Left forelimb (tissue), 1 donor: ENCODE measurements at regions not wholly inside any gene's neighbourhood (a gene's known extent, or its start where the extent isn't known, plus 50 kb on each side); places are given as distances from the start of the nearest gene placed in this dataset.

Experiments used
- DNase-seq: peaks from one replicate; pipeline ENCODE4 v3.0.0-alpha.2; 2018; ENCODE audit warnings: low spot score

DNA sequence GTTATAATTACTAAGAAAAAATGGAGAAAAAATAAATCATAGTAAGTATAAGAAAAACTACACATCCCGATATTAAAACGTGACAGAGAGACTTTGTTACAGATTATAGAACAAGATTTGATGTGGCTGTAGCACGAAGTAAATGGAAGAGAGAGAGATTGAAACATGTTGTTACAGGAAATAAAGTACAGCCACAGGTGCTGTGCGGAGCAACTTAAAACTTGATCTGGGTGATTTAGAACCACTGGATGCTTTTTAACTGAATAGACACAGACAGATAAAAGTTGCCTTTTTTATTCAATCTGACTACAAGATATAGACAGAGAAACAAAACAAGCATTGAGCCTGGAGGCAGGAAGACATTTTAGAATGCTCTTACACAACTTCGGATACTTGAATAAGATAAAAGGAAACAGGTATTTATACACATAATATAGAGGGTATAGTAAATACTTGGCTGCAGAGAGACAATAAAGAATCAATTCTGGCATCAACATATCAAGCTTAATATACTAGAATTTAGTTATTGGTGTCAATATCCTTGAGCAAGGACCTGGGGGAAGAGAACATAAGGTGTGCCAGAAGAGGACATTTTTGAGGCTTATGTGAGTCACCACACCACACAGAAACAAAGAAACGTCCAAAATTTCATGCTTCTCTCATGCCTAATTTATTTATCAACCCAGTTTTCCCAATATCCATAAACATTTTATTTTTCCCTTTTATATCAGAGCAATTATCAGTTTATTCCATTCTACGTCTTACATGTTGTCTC, 548.5 kb downstream of the SLITRK1 start:
- DNase-seq: no peak

DNA sequence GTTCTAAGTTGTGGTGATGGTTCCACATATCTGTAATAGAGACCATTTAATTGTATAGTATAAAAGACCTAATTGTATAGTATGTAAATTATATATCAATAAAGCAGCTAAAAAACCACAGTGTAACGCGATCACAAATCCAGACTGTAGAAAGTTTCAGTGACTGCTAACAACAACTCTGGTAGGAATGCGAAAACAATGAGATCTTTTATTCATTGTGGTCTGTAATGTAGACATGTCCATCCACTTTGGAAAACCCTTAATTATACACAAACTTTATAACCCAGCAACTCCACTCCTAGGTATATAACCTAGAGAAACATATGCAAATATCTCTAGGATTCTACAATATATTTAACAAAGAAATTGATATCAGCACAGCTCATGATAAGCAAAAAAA, 549.5 kb downstream of the SLITRK1 start:
- no peak for DNase-seq

DNA sequence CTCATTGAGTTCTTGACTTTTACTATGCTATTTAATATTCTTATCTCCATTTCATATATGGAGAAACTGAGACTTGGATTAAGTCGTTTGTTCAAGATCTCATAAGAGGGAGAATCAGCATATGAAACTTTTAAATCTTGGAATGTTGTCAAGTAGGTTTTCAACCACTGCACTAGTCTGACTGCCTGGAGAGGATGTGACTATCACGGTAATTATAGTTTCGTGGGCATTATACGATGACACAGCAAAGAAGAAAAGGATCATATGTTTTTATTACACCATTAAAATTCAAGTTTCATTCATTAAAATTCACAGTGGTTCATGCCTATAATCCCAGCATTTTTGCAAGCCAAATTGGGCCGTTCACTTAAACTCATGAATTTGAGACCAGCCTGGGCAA, 555.2 kb downstream of the SLITRK1 start:
- DNase-seq: no peak

DNA sequence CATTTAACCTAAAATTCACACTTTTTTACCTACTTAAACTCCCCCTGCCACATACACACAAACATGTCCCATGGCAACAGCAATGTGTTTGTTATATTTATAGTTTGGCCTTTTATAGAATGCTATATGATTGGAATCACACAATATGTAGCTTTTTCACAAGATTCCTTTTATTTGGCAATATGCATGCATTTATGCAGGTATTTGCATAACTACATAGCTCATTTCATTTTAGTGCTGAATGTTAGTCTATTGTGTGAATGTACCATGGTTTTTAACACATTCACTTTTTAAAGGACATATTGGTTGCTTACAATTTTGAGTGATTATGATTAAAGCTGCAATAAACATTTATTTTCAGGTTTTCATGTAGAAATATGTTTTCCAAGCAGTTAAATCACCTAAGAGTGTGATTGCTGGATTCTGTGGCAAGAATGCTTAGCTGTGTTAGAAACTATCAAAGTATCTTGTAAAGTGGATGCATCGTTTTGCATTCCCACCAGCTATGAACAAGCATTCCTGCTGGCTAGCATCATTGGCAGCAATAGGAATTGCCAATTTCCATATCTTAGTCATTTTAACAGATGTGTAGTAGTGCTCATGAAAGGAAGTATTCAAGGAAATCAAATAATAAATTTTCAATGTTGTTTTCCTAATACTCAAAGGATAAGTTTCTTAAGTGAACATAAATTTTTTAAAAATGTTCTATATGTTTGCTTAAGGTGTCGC, 557.0 kb downstream of the SLITRK1 start:
- no peak for DNase-seq

DNA sequence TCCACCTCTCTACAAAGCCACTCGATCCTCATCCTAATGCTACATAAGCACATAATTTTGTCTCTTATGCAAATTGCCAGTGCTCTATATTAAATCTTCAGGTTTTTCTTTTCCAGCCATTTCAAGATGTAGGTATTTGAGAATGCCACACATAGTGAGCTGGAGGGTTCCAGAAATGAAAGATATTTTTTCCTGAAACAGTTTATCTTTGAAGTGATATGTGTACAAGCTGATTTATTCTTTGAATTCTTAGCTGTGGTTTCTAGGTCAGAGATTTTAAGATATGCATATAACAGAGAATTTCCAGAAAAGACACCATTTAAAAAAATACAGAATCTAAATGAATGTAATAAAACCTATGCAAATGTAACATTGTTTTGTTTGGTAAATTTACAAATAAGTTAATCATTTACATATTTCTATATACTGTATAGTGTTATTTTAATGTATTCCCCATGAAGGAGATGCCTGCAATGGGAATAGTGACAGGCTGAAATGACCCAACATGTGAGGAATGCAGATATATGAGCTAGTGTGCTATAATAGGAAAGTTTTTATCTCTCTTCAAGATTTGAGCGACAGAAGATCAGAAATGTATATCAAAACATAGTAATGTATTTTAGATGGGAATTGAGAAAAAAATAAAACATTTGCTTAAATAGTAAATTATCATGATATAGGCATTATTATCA, 570.2 kb downstream of the SLITRK1 start:
- no peak for DNase-seq

DNA sequence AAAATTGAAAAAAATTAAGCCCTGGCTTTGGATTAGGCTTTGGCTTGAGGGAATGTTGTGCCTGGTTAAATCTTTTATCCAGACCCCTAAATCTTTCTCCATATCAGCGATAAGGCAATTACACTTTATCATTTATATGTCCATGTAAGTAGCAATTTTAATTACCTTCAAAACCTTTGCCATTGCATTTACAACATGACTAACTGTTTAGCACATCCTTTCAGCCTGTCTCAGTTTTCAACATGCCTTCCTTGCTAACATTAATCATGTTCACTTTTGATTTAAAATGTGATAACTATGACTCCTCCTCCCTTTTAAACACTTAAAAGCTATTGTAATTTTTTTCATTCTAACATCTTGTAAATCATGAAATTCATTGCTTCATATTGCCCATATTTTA, 583.7 kb downstream of the SLITRK1 start:
- DNase-seq: no peak

DNA sequence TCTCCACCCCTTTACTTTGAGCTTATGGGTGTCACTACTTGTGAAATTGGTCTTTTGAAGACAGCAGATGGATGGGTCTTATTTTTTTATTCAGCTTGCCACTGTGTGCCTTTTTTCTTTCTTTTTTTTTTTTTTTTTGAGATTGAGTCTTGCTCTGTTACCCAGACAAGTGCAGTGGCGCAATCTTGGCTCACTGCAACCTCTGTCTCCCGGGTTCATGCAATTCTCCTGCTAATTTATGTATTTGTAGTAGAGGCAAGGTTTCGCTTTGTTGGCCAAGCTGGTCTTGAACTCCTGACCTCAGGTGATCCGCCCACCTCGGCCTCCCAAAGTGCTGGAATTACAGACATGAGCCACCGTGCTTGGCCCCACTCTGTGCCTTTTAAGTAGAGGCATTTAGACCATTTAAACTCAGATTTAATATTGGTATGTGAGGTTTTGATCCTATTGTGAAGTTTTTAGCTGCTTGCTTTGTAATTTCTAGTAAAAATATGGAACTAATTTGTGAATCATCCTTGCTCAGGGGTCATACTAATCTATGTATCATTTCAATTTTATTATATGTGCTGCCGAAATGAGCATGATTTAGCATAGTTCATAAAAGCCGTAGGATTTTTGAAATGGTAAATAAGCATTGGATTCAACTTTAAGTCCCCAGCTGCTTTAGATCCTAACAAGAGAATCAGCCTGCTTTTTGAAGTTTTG, 584.5 kb downstream of the SLITRK1 start:
- no peak for DNase-seq

DNA sequence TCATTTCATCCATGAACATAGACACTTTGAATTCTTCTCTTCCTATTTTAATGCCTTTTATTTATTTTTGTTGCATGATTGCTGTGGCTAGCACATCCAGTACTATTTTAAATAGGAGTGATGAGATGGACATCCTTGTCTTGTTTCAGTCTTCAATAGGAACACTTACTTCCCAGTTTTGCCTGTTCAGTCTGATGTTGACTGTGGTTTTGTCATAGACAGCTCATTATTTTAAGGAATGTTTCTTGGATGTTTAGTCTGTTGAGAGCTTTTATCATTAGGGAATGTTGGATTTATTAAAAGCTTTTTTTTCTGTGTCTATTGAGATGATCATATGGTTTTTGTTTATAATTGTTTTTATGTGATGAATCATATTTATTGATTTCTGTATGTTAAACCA, 586.6 kb downstream of the SLITRK1 start:
- DNase-seq: no peak

DNA sequence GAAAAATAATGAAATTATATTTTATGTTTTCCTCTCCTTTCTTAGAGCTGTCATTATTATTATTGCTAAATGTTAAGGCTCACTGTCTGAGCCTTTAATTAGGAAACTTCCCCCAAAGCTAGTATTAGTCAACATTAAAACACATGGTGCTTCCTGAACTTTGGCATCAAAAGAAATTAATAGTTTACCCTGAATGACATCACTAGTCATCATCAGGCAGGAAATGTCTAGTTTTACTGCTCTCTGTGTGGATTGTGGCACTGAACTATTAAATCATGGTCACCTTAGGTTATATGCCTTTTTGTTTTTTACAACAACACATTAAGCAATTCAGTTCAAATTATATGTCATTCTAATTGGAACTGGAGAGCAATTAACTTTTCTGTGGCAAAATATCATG, 595.5 kb downstream of the SLITRK1 start:
- no peak for DNase-seq

DNA sequence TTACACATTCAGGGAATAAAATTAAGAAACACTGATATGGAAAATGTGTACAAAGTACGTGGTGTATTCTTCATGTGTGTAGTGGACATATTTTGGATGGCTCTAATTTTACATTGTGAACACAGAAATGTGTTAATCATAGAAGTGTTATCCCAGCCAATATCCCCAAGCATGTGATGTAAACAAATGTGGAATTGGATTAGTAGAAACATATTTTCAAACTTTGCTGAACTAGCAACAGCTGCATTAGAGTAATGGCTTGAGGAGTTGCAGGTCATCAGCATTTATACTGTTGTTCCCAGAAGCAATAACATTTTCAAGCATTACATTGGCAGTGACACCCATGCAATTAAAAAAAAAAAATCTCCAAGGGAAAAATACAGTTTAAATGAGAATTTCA, 600.6 kb downstream of the SLITRK1 start:
- no peak for DNase-seq

DNA sequence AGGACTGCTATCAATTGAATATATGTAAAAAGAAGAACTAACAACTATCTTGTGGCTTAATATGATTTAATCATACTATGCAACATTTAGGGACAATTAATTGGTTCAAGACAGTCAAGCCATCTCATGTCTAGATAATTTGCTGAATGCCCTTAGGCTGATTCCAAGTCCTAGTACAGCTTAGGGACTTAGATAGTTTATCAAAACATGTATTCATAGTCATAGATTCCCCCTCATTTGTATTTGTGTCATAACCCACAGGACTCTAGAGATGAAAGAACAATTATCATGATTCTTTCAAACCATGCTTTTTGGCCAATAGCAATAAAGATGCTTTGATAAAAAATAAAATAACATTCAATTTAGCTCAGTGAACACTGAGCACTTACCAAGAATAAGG, 607.6 kb downstream of the SLITRK1 start:
- no peak for DNase-seq

DNA sequence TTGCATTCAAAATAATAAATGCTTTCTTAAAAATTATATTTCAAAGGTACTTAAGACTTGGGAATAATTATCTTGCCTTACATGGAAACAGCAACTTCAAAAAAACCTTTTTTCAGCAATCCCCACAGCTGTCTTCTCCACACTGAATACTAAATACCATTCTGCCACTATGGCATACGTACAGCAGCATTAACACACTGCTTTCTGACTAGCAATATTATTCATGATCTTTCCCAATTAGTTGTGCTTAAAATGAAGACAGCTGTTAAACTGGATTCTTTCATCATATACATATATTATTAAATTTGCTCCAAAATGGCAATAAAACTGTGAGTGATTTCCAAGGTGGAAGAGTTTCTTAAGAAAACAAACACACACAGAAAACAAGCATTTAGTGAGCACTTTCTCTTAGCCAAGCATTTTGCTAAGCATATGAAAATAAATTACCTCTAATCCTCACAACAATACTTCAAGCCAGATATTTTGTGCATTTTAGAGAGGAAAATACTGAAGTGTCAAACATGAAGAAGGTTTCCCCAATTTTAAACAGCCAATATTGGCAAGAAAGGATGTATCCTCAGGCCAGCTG, 609.5 kb downstream of the SLITRK1 start:
- DNase-seq: no peak

DNA sequence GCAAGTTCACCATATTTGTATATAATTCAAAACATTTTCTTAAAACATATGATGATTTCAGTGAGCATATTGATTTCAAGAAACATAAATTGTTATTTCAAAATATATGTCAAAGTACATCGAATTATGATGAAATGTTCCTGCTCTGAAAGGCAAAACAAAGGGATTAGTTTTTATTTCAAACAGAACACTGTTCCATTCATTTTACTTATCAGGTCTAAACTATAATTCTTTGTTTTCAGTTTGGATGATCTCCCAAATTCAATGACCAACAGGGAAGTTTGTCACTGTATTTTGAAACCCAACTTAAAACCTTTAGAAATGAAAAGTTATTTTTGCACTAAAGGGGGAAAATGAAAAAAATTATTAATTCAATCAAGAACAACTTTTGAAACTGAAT, 610.2 kb downstream of the SLITRK1 start:
- no peak for DNase-seq

DNA sequence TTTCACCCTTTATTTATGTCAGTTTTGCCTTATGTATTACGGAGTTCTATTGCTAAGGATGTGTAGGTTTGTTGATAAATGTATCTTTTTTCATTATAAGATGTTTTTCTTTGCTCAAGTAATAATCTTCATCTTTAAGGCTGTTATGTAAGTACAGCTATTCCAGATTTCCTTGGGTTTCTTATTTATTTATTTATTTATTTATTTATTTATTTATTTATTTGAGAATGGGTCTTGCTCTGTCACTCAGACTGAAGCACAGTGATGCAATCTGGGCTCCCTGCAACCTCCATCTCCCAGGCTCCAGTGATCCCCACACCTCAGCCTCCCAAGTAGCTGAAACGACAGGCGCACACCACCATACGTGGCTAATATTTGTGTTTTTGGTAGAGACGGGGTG, 617.0 kb downstream of the SLITRK1 start:
- no peak for DNase-seq

DNA sequence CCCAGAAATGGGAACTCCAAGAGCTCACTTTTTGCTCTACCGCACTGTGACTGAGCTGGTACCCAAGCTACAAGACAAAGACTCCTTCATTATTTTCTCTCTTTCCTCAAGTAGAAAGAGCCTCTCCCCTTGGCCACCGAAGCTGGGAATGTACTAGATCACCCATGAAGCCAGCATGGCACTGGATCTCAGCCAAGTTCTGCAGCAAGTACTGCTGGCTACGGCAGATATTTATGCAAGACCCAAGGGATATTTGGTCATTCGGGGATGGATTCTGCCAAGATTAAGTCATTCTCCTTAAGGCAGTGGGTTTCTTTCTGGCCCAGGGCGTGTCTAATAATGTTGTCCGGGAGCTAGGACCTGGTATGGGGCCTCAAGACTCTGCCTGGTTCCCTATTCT, 633.5 kb downstream of the SLITRK1 start:
- no peak for DNase-seq

DNA sequence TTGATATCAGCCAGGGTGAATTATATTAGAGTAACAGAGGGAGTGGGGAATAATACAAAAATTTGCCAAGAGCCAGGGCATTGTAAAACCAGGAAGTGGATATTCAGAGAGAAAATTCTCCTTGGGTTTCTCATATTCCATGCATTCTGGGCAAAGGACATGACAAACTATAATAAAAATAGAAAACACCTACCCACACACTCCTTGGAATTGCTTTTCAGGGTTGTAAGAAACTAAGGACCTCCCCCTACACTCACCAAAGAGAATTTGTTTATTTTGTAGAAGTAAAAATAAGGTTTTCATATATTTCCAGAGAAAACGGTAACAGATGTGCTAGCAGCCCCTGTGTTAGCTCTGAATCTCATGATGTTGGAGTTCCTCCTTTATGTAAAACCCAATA, 649.6 kb downstream of the SLITRK1 start:
- DNase-seq: no peak

DNA sequence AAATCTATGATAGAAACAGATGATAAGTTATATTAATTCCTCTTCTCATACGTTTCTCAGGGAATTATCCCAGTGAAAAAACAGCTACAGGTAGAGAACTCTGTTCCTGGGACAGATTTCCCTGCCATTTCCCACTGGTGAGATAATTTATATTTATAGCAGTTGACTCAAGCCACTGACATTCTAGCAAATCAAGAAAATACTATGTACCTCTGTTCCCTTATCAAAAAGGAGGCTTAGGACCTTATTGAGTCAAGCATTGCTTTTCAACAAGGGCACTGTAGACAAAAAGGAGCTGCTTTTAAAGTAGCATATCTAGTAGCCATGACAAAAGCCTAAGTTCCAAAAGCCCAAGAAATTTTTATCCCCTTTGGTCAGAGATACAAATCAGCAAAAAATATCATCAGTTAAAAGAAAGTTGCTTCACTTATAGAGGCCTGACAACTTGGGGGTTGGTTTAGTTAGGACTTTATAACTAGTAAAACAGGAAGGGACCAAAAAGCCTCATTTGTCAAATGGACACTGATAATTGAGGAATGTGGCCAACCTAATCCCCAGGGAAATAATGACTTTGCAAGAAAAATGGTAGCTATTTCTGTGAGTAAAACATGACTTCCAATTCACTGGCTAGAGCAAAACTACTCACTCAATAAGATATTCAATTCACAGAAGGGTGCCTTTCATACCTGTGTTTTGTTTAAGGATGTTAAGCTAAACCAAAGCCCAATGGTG, 652.5 kb downstream of the SLITRK1 start:
- no peak for DNase-seq

DNA sequence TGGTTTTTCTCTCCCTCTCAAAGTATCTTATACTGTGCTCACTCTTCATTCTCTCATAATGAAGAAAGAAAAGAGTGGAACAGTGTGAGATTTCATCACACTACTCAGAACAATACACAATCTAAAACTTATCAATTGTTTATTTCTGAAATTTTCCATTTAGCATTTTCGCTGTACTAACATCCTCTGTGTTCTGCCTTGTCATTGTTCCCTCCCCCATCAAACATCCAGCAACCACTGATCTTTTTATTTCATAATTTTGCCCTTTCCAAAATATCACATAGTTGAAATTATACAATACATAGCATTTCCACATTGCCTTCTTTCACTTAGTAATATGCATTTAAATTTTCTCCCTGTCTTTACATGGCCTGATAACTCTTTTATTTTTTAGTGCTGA, 658.7 kb downstream of the SLITRK1 start:
- no peak for DNase-seq

DNA sequence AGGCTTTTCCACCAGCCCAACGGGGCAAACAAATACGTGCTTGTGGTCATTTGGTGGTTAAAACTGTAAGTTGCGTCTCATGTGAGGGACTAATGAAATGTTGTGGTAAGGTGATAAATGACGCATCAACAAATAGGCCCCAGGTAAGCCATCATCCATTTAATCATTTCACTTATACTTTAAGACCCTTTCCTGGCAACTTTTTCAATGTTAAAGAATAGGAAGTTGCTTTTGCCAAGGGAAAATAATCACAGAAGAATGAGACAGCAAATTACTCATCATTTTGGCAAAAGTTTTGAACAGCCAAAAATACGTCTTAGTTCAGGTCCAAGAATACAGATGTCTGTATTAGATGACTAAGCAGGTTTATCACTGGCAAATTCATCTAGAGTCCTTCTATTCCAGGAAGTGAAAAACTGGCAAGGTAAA, 660.4 kb downstream of the SLITRK1 start:
- no peak for DNase-seq

DNA sequence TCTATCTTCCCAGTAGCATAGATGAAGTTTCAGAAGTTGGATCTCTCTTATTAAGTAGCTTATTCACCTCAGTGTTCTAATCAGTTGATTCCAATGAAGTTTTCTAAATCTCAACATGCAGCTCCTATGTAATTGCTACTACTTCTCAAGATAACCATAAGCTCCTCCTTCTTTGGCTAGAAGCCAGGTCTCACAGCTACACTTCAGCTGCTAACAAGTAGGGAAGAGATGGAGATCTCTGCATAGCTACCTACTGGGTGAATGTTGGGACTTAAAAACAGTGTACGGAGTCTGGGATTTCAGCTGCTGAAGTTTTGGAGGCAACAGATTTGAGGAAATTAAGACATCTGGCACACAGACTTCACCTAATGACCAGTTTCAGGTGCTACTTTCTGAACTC, 661.0 kb downstream of the SLITRK1 start:
- DNase-seq: no peak

DNA sequence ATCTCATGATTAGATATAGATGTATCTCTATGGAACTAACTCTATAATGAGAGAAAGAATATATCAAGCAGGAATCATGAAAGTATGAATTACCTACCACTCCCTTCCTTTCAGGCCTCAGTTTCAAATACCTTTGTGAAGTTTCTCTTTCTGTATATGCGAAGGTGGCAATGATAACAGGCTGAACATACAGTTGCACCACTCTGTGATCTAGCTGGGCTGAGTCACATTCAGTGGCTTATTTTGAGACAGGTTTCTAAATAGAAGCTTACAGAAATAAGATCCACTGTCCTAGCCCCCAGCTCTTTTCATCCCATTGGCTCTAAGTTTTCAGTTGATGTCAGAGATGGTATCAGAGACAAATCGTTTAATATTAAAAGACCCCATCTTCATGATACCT, 662.0 kb downstream of the SLITRK1 start:
- DNase-seq: no peak
